ENCODE measurements at regions not wholly inside any gene's neighbourhood (a gene's known extent, or its start where the extent isn't known, plus 50 kb on each side); places are given as distances from the start of the nearest gene placed in this dataset.

DNA sequence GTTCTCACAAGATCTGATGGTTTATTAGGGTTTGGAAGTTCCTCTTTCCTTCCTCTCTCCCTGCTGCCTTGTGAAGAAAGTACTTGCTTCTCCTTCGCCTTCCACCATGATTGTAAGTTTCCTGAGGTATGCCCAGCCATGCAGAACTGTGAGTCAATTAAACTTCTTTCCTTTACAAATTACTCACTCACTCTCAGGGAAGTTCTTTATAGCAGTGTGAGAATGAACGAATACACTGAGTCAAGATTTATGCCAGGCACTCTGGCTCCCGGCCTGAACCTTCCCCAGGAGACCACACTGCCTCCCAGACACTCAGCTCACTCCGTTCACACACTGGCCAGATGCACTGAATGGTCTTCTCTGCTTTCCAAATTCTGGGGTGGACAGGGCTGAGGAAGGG, 308.3 kb upstream of the AJAP1 start:
- no peak for DNase-seq (ENCODE audit: insufficient read length, low spot score, missing footprints)
- Histone ChIP-seq H3K27me3 (ENCODE audit: insufficient read depth, low read length) (no peaks in the 10 kb centered on the region), H2AFZ (ENCODE audit: low read length) (no peak overlapping the region), H3K27ac (ENCODE audit: low read depth, low read length) (no peak overlapping the region), H3K36me3 (ENCODE audit: insufficient read depth, low read length) (no peaks in the 10 kb centered on the region), H3K79me2 (ENCODE audit: insufficient read depth, low read length) (no peaks in the 10 kb centered on the region), H3K4me2 (ENCODE audit: insufficient read depth, low read length) (no peak overlapping the region), H3K4me3 (ENCODE audit: insufficient read depth, low read length) (no peak overlapping the region), H3K4me1 (ENCODE audit: insufficient read depth, low read length) (no peaks in the 10 kb centered on the region), H3K9me3 (ENCODE audit: low read depth, low read length) (no peaks in the 10 kb centered on the region), H4K20me1 (ENCODE audit: insufficient read depth, low read length) (no peaks in the 10 kb centered on the region)
- TF ChIP-seq, protein P1, sequence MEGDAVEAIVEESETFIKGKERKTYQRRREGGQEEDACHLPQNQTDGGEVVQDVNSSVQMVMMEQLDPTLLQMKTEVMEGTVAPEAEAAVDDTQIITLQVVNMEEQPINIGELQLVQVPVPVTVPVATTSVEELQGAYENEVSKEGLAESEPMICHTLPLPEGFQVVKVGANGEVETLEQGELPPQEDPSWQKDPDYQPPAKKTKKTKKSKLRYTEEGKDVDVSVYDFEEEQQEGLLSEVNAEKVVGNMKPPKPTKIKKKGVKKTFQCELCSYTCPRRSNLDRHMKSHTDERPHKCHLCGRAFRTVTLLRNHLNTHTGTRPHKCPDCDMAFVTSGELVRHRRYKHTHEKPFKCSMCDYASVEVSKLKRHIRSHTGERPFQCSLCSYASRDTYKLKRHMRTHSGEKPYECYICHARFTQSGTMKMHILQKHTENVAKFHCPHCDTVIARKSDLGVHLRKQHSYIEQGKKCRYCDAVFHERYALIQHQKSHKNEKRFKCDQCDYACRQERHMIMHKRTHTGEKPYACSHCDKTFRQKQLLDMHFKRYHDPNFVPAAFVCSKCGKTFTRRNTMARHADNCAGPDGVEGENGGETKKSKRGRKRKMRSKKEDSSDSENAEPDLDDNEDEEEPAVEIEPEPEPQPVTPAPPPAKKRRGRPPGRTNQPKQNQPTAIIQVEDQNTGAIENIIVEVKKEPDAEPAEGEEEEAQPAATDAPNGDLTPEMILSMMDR (IDR thresholded peaks at IDR 0.05; ENCODE audit: extremely low read depth, low read depth, low read length) = no peak

DNA sequence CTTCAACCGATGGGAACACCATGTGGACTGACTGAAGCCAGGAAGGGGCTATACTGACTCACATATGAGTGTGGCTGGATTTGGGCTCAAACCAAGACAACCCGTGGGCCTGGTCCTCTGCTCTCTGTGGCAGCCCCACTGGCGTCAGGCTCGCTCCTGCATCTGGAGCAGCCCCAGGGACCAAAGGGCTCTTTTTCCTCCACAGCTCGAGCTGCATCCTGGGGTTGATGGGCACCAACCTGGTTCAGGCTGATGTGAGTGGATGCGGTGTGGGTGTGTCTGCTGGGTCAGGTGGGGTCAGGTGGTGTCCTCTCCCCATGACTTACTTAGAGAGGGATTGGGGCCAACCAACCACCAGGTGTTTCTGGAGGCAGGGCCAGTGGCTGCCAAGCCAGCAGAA, 303.0 kb upstream of the AJAP1 start:
- H3K9me3 ChIP-seq (ENCODE audit: low read depth, low read length) = peaks cover 3% of the 10 kb centered on the region
- no peaks in the 10 kb centered on the region for H3K4me1 ChIP-seq (ENCODE audit: insufficient read depth, low read length)
- TF ChIP-seq, protein P1 (IDR thresholded peaks at IDR 0.05; ENCODE audit: extremely low read depth, low read depth, low read length) = no peak
- no peaks in the 10 kb centered on the region for H3K36me3 ChIP-seq (ENCODE audit: insufficient read depth, low read length)
- no peak overlapping the region for H2AFZ ChIP-seq (ENCODE audit: low read length)
- no peaks in the 10 kb centered on the region for H3K27me3 ChIP-seq (ENCODE audit: insufficient read depth, low read length)
- H3K4me3 ChIP-seq (ENCODE audit: insufficient read depth, low read length) = no peak overlapping the region
- H3K4me2 ChIP-seq (ENCODE audit: insufficient read depth, low read length) = no peak overlapping the region
- DNase-seq (ENCODE audit: insufficient read length, low spot score, missing footprints) = no peak
- no peak overlapping the region for H3K27ac ChIP-seq (ENCODE audit: low read depth, low read length)
- H3K79me2 ChIP-seq (ENCODE audit: insufficient read depth, low read length) = no peaks in the 10 kb centered on the region
- no peaks in the 10 kb centered on the region for H4K20me1 ChIP-seq (ENCODE audit: insufficient read depth, low read length)

DNA sequence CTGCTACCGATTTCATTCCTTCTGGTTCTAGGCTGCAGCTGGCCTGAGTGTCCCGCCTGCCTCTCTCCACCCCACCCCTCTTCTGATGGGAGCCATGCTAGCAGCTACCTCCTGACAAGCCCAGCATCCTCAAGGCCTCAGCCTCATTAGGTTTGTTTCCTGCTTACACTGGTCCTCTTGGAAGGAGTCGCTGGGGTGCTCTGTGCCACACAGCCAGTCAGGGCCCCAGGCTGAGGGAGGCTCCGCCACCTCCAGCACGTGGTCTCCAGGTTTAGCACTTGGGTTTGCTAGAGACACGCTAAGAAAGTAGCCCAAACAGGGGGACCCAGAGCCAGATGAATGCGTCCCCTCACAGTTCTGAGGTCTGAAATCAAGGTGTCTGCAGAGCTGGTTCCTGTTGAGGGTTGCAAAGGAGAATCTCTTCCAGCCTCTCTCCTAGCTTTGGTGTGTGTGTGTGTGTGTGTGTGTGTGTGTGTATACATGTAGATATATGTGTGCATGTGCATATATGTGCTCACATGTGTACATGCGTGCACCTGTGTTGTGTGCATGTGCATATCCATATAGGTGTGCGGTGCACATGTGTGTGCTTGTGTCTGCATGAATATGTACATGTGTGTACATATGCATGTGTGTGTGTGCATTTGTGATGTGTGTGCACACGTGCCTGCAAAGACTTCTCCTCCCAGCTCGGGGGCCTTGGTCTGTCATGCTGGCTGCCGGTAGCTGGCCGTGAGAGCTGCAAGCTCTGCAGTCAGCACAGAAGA, 301.1 kb upstream of the AJAP1 start:
- TF ChIP-seq, protein P1 (IDR thresholded peaks at IDR 0.05; ENCODE audit: extremely low read depth, low read depth, low read length) = no peak
- Histone ChIP-seq H3K27me3 (ENCODE audit: insufficient read depth, low read length) (no peaks in the 10 kb centered on the region), H2AFZ (ENCODE audit: low read length) (no peak overlapping the region), H3K79me2 (ENCODE audit: insufficient read depth, low read length) (no peaks in the 10 kb centered on the region), H3K27ac (ENCODE audit: low read depth, low read length) (no peak overlapping the region), H3K9me3 (ENCODE audit: low read depth, low read length) (peaks cover 3% of the 10 kb centered on the region), H3K4me2 (ENCODE audit: insufficient read depth, low read length) (no peak overlapping the region), H3K4me3 (ENCODE audit: insufficient read depth, low read length) (no peak overlapping the region), H3K36me3 (ENCODE audit: insufficient read depth, low read length) (no peaks in the 10 kb centered on the region), H3K4me1 (ENCODE audit: insufficient read depth, low read length) (no peaks in the 10 kb centered on the region), H4K20me1 (ENCODE audit: insufficient read depth, low read length) (no peaks in the 10 kb centered on the region)
- no peak for DNase-seq (ENCODE audit: insufficient read length, low spot score, missing footprints)

DNA sequence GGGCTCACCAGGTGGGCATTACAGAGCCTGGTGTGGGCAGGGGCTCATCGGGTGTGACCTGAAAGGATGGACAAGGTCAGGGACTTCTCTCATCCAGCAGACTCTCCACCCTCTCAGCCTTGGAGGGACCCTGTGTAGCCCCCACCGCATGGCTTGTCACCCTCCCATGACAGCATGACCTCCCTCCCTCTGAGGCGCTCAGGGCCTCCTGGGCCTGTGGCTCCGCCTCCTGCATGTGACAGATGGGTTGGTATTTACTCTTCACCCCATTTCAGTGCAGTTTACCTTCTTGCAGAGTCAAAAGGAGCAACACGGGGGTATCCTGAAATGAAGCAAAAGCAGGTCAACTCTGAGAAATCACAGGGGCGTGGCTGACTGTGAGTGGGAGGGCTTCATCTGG, 298.6 kb upstream of the AJAP1 start:
- H3K9me3 ChIP-seq (ENCODE audit: low read depth, low read length) = peaks cover 3% of the 10 kb centered on the region

More for the DNA sequence above, 298.6 kb upstream of the AJAP1 start:
- Histone ChIP-seq H2AFZ (ENCODE audit: low read length) (no peak overlapping the region), H3K4me1 (ENCODE audit: insufficient read depth, low read length) (no peaks in the 10 kb centered on the region), H3K4me3 (ENCODE audit: insufficient read depth, low read length) (no peak overlapping the region), H3K27ac (ENCODE audit: low read depth, low read length) (no peak overlapping the region), H3K27me3 (ENCODE audit: insufficient read depth, low read length) (no peaks in the 10 kb centered on the region), H3K36me3 (ENCODE audit: insufficient read depth, low read length) (no peaks in the 10 kb centered on the region), H4K20me1 (ENCODE audit: insufficient read depth, low read length) (no peaks in the 10 kb centered on the region), H3K4me2 (ENCODE audit: insufficient read depth, low read length) (no peak overlapping the region), H3K79me2 (ENCODE audit: insufficient read depth, low read length) (no peaks in the 10 kb centered on the region)
- DNase-seq (ENCODE audit: insufficient read length, low spot score, missing footprints) = no peak
- TF ChIP-seq, protein P1 (IDR thresholded peaks at IDR 0.05; ENCODE audit: extremely low read depth, low read depth, low read length) = no peak

Data from osteoblast (primary cell).